Activated CD4-positive, alpha-beta T cell treated with anti-CD3 and anti-CD28 coated beads, Interleukin-2, amount 10 ng/mL, durations not matched to agents 7 days and 5 days (primary cell): ENCODE measurements at regions not wholly inside any gene's neighbourhood (a gene's known extent, or its start where the extent isn't known, plus 50 kb on each side); places are given as distances from the start of the nearest gene placed in this dataset.

ENCODE experiments used
- CTCF ChIA-PET: fragments of 350-600 bp; sonication (Branson Sonifier 250); formaldehyde crosslinking; loops from one replicate; lab custom pipeline; 2021; ENCODE audit warnings: antibody characterized with exemption; lab: Charles Lee
- POLR2A ChIA-PET: fragments of 350-600 bp; sonication (Branson Sonifier 250); formaldehyde crosslinking; loops from one replicate; lab custom pipeline; 2021; ENCODE audit warnings: antibody characterized with exemption; lab: Charles Lee
- DNase-seq: peaks from one replicate; pipeline ENCODE4 v3.0.0-alpha.2; 2020
- H3K27ac Mint-ChIP-seq: one replicate; pipeline ENCODE4 v1.8.0; 2021; ENCODE audit warnings: mild to moderate bottlenecking, moderate library complexity, mixed read lengths
- H3K27me3 Mint-ChIP-seq: one replicate; pipeline ENCODE4 v1.8.0; 2021; ENCODE audit warnings: mixed read lengths
- H3K36me3 Mint-ChIP-seq: one replicate; pipeline ENCODE4 v1.8.0; 2021; ENCODE audit warnings: low read depth, mixed read lengths
- H3K4me1 Mint-ChIP-seq: one replicate; pipeline ENCODE4 v1.8.0; 2021; ENCODE audit warnings: mixed read lengths
- H3K4me3 Mint-ChIP-seq: one replicate; pipeline ENCODE4 v1.8.0; 2021; ENCODE audit warnings: mild to moderate bottlenecking, moderate library complexity, mixed read lengths
- H3K9me3 Mint-ChIP-seq: one replicate; pipeline ENCODE4 v1.8.0; 2021; ENCODE audit warnings: mixed read lengths

- H3K4me1 Mint-ChIP-seq: no peaks in the 10 kb centered on the region
- no peak overlapping the region for H3K27ac Mint-ChIP-seq
- H3K27me3 Mint-ChIP-seq: no peaks in the 10 kb centered on the region
- CTCF ChIA-PET: interaction anchor here (1.1 kb wide), 1 partner anchor 61 kb away, joined by 3 read pairs; no protein-coding TSS in a partner anchor
- DNase-seq: no peak
- no peaks in the 10 kb centered on the region for H3K36me3 Mint-ChIP-seq
- POLR2A ChIA-PET: no interaction called here
- H3K9me3 Mint-ChIP-seq: peaks cover 6% of the 10 kb centered on the region
- no peak overlapping the region for H3K4me3 Mint-ChIP-seq
Observed at GRCh38 chr18:27856820-27857219, 320.1 kb downstream of the CDH2 start.

- Mint-ChIP-seq H3K9me3 (peaks cover 6% of the 10 kb centered on the region), H3K4me3 (no peak overlapping the region), H3K27me3 (no peaks in the 10 kb centered on the region), H3K27ac (no peak overlapping the region), H3K4me1 (no peaks in the 10 kb centered on the region), H3K36me3 (no peaks in the 10 kb centered on the region)
- ChIA-PET POLR2A (no interaction called here), CTCF (no interaction called here)
- DNase-seq: no peak
Observed at GRCh38 chr18:27855486-27855885, 321.4 kb downstream of the CDH2 start.

- Mint-ChIP-seq H3K27me3 (no peaks in the 10 kb centered on the region), H3K9me3 (peaks cover 6% of the 10 kb centered on the region), H3K4me3 (no peak overlapping the region), H3K4me1 (no peaks in the 10 kb centered on the region), H3K36me3 (no peaks in the 10 kb centered on the region), H3K27ac (no peak overlapping the region)
- POLR2A ChIA-PET: no interaction called here
- CTCF ChIA-PET: no interaction called here
- DNase-seq: no peak
Observed at GRCh38 chr18:27854631-27855030, 322.3 kb downstream of the CDH2 start.

- H3K4me1 Mint-ChIP-seq: no peaks in the 10 kb centered on the region
- DNase-seq: no peak
- H3K9me3 Mint-ChIP-seq: peaks cover 2% of the 10 kb centered on the region
- H3K4me3 Mint-ChIP-seq: no peak overlapping the region
- H3K36me3 Mint-ChIP-seq: no peaks in the 10 kb centered on the region
- H3K27me3 Mint-ChIP-seq: no peaks in the 10 kb centered on the region
- ChIA-PET POLR2A (no interaction called here), CTCF (no interaction called here)
- H3K27ac Mint-ChIP-seq: no peak overlapping the region
Observed at GRCh38 chr18:27848336-27848735, 328.6 kb downstream of the CDH2 start.

GRCh38 chr18:27847412-27847811 is 329.5 kb downstream of the CDH2 start:
- no peaks in the 10 kb centered on the region for H3K4me1 Mint-ChIP-seq
- H3K36me3 Mint-ChIP-seq: no peaks in the 10 kb centered on the region
- DNase-seq: no peak
- CTCF ChIA-PET: no interaction called here
- POLR2A ChIA-PET: no interaction called here
- H3K9me3 Mint-ChIP-seq: peaks cover 5% of the 10 kb centered on the region
- no peak overlapping the region for H3K4me3 Mint-ChIP-seq
- no peaks in the 10 kb centered on the region for H3K27me3 Mint-ChIP-seq
- H3K27ac Mint-ChIP-seq: no peak overlapping the region

- Mint-ChIP-seq H3K9me3 (peaks cover 5% of the 10 kb centered on the region), H3K27ac (no peak overlapping the region), H3K36me3 (no peaks in the 10 kb centered on the region), H3K27me3 (no peaks in the 10 kb centered on the region), H3K4me1 (no peaks in the 10 kb centered on the region), H3K4me3 (no peak overlapping the region)
- POLR2A ChIA-PET: no interaction called here
- CTCF ChIA-PET: no interaction called here
- DNase-seq: no peak
Observed at GRCh38 chr18:27845897-27846296, 331.0 kb downstream of the CDH2 start.

GRCh38 chr18:27843783-27844777 is 332.9 kb downstream of the CDH2 start:
- Mint-ChIP-seq H3K4me3 (no peak overlapping the region), H3K27ac (no peak overlapping the region), H3K9me3 (peaks cover 7% of the 10 kb centered on the region), H3K36me3 (no peaks in the 10 kb centered on the region), H3K27me3 (no peaks in the 10 kb centered on the region), H3K4me1 (no peaks in the 10 kb centered on the region)
- no peak for DNase-seq
- POLR2A ChIA-PET: no interaction called here
- CTCF ChIA-PET: no interaction called here

- Mint-ChIP-seq H3K9me3 (peaks cover 5% of the 10 kb centered on the region), H3K36me3 (no peaks in the 10 kb centered on the region), H3K4me3 (no peak overlapping the region), H3K27ac (no peak overlapping the region), H3K27me3 (no peaks in the 10 kb centered on the region), H3K4me1 (no peaks in the 10 kb centered on the region)
- CTCF ChIA-PET: no interaction called here
- POLR2A ChIA-PET: no interaction called here
- no peak for DNase-seq
Observed at GRCh38 chr18:27839141-27839540, 337.8 kb downstream of the CDH2 start.

GRCh38 chr18:27838225-27838624 is 338.7 kb downstream of the CDH2 start:
- no peaks in the 10 kb centered on the region for H3K27me3 Mint-ChIP-seq
- H3K27ac Mint-ChIP-seq: no peak overlapping the region
- ChIA-PET CTCF (no interaction called here), POLR2A (no interaction called here)
- DNase-seq: no peak
- peaks cover 7% of the 10 kb centered on the region for H3K9me3 Mint-ChIP-seq
- H3K4me1 Mint-ChIP-seq: no peaks in the 10 kb centered on the region
- no peak overlapping the region for H3K4me3 Mint-ChIP-seq
- no peaks in the 10 kb centered on the region for H3K36me3 Mint-ChIP-seq

GRCh38 chr18:27826101-27826500 is 350.8 kb downstream of the CDH2 start:
- H3K9me3 Mint-ChIP-seq: peaks cover 16% of the 10 kb centered on the region
- no peak overlapping the region for H3K4me3 Mint-ChIP-seq
- no peak for DNase-seq
- no peaks in the 10 kb centered on the region for H3K4me1 Mint-ChIP-seq
- no peak overlapping the region for H3K27ac Mint-ChIP-seq
- no peaks in the 10 kb centered on the region for H3K27me3 Mint-ChIP-seq
- POLR2A ChIA-PET: no interaction called here
- H3K36me3 Mint-ChIP-seq: no peaks in the 10 kb centered on the region
- CTCF ChIA-PET: no interaction called here

GRCh38 chr18:27825689-27826088 is 351.2 kb downstream of the CDH2 start:
- no peak overlapping the region for H3K4me3 Mint-ChIP-seq
- POLR2A ChIA-PET: no interaction called here
- no peaks in the 10 kb centered on the region for H3K27me3 Mint-ChIP-seq
- CTCF ChIA-PET: no interaction called here
- no peaks in the 10 kb centered on the region for H3K36me3 Mint-ChIP-seq
- H3K9me3 Mint-ChIP-seq: peaks cover 16% of the 10 kb centered on the region
- H3K4me1 Mint-ChIP-seq: no peaks in the 10 kb centered on the region
- no peak overlapping the region for H3K27ac Mint-ChIP-seq
- no peak for DNase-seq

GRCh38 chr18:27824841-27825681 is 351.9 kb downstream of the CDH2 start:
- H3K4me3 Mint-ChIP-seq: no peak overlapping the region
- peaks cover 14% of the 10 kb centered on the region for H3K9me3 Mint-ChIP-seq
- no peak for DNase-seq
- H3K4me1 Mint-ChIP-seq: no peaks in the 10 kb centered on the region
- ChIA-PET CTCF (no interaction called here), POLR2A (no interaction called here)
- no peaks in the 10 kb centered on the region for H3K36me3 Mint-ChIP-seq
- no peak overlapping the region for H3K27ac Mint-ChIP-seq
- H3K27me3 Mint-ChIP-seq: no peaks in the 10 kb centered on the region

- no peaks in the 10 kb centered on the region for H3K27me3 Mint-ChIP-seq
- H3K9me3 Mint-ChIP-seq: peaks cover 14% of the 10 kb centered on the region
- POLR2A ChIA-PET: no interaction called here
- H3K36me3 Mint-ChIP-seq: no peaks in the 10 kb centered on the region
- no peaks in the 10 kb centered on the region for H3K4me1 Mint-ChIP-seq
- H3K27ac Mint-ChIP-seq: no peak overlapping the region
- no peak overlapping the region for H3K4me3 Mint-ChIP-seq
- CTCF ChIA-PET: no interaction called here
- no peak for DNase-seq
Observed at GRCh38 chr18:27824275-27824674, 352.7 kb downstream of the CDH2 start.
